HG03280 (cell line): ENCODE measurements at regions not wholly inside any gene's neighbourhood (a gene's known extent, or its start where the extent isn't known, plus 50 kb on each side); places are given as distances from the start of the nearest gene placed in this dataset.
"Not testable (repeated sequence)": the region's sequence is repeated elsewhere in the genome, so short reads cannot be mapped to it uniquely, and the experiment has no call there.

Experiments
- ATAC-seq: cut with Tn5 transposase; IDR thresholded peaks from one replicate; pipeline ENCODE4 v1.9.1; 2021; ENCODE audit warnings: mild to moderate bottlenecking, moderate library complexity; ENCODE audit not compliant: unreplicated experiment

GRCh38 chr20:53819973-53820451 lies 226.4 kb upstream of the ZNF217 start:
- no peak for ATAC-seq

GRCh38 chr20:53818457-53819177 lies 225.0 kb upstream of the ZNF217 start:
- no peak for ATAC-seq

GRCh38 chr20:53817513-53817912 lies 223.9 kb upstream of the ZNF217 start:
- ATAC-seq = not testable (repeated sequence)

- ATAC-seq = no peak
Measured at GRCh38 chr20:53816872-53817398, 223.3 kb upstream of the ZNF217 start.

- no peak for ATAC-seq
Measured at GRCh38 chr20:53815509-53815908, 221.9 kb upstream of the ZNF217 start.

- no peak for ATAC-seq
Measured at GRCh38 chr20:53814060-53814459, 220.4 kb upstream of the ZNF217 start.

GRCh38 chr20:53813636-53814035 lies 220.0 kb upstream of the ZNF217 start:
- ATAC-seq = no peak

- no peak for ATAC-seq
Measured at GRCh38 chr20:53811577-53811976, 217.9 kb upstream of the ZNF217 start.

GRCh38 chr20:53810661-53811355 lies 217.2 kb upstream of the ZNF217 start:
- ATAC-seq = no peak

- no peak for ATAC-seq
Measured at GRCh38 chr20:53809728-53810365, 216.2 kb upstream of the ZNF217 start.

- no peak for ATAC-seq
Measured at GRCh38 chr20:53809217-53809616, 215.6 kb upstream of the ZNF217 start.

GRCh38 chr20:53808733-53809132 lies 215.1 kb upstream of the ZNF217 start:
- no peak for ATAC-seq

- not testable (repeated sequence) for ATAC-seq
Measured at GRCh38 chr20:53808302-53808701, 214.7 kb upstream of the ZNF217 start.

GRCh38 chr20:53806683-53807401 lies 213.2 kb upstream of the ZNF217 start:
- no peak for ATAC-seq

GRCh38 chr20:53805895-53806384 lies 212.3 kb upstream of the ZNF217 start:
- no peak for ATAC-seq

- ATAC-seq = no peak
Measured at GRCh38 chr20:53804920-53805894, 211.6 kb upstream of the ZNF217 start.

- ATAC-seq = not testable (repeated sequence)
Measured at GRCh38 chr20:53804308-53804707, 210.7 kb upstream of the ZNF217 start.

- no peak for ATAC-seq
Measured at GRCh38 chr20:53803492-53804155, 210.0 kb upstream of the ZNF217 start.
